AG04449 (cell line): ENCODE measurements at regions not wholly inside any gene's neighbourhood (a gene's known extent, or its start where the extent isn't known, plus 50 kb on each side); places are given as distances from the start of the nearest gene placed in this dataset.

Experiments used
- CTCF ChIA-PET: fragments of 350-600 bp; formaldehyde crosslinking; extraction: SDS; loops from one replicate; lab custom pipeline; 2021; ENCODE audit warnings: antibody characterized with exemption; lab: Yijun Ruan, JAX
- POLR2A ChIA-PET: fragments of 400-600, 350-600 bp; formaldehyde crosslinking; extraction: SDS; loops from one replicate; lab custom pipeline; 2020; ENCODE audit warnings: antibody characterized with exemption, inconsistent platforms; lab: Yijun Ruan, JAX
- DNase-seq: peaks from one replicate; pipeline ENCODE4 v3.0.0-alpha.2; 2010; ENCODE audit warnings: low read depth, low spot score
- H3K4me3 ChIP-seq: 2 replicates; pipeline ENCODE4 v1.5.1; 2011; ENCODE audit warnings: low read depth, mild to moderate bottlenecking, control low read depth, low read length
- CTCF ChIP-seq: IDR thresholded peaks from one replicate; pipeline ENCODE4 v1.5.1; 2011; ENCODE audit warnings: mild to moderate bottlenecking, moderate library complexity, low read length, control low read depth, inconsistent platforms; ENCODE audit not compliant: insufficient read depth; ENCODE audit errors: missing control alignments

GRCh38 chr18:24544949-24545348 is 84.5 kb downstream of the HRH4 start:
- ChIA-PET CTCF (no interaction called here), POLR2A (no interaction called here)
- no peak for TF ChIP-seq CTCF
- DNase-seq: no peak
- no peak overlapping the region for H3K4me3 ChIP-seq

GRCh38 chr18:24545651-24546050 is 85.2 kb downstream of the HRH4 start:
- no peak for DNase-seq
- ChIA-PET CTCF (interaction anchor here (1.3 to 2.2 kb wide), 2 partner anchors 22 to 181 kb away, joined by 3 to 8 read pairs; no protein-coding TSS in a partner anchor), POLR2A (no interaction called here)
- no peak overlapping the region for H3K4me3 ChIP-seq
- TF ChIP-seq CTCF: no peak

GRCh38 chr18:24546307-24546706 is 85.9 kb downstream of the HRH4 start:
- ChIA-PET CTCF (interaction anchor here (0.6 to 2.2 kb wide), 3 partner anchors 21 to 181 kb away, joined by 3 to 8 read pairs (median 3); no protein-coding TSS in a partner anchor), POLR2A (no interaction called here)
- TF ChIP-seq CTCF: no peak
- no peak for DNase-seq
- no peak overlapping the region for H3K4me3 ChIP-seq

- ChIA-PET POLR2A (no interaction called here), CTCF (no interaction called here)
- DNase-seq: no peak
- H3K4me3 ChIP-seq: no peak overlapping the region
- TF ChIP-seq CTCF: no peak
Observed at GRCh38 chr18:24548583-24548982, 88.1 kb downstream of the HRH4 start.

GRCh38 chr18:24552218-24552617 is 91.8 kb downstream of the HRH4 start:
- ChIA-PET CTCF (no interaction called here), POLR2A (no interaction called here)
- no peak for DNase-seq
- no peak overlapping the region for H3K4me3 ChIP-seq
- TF ChIP-seq CTCF: no peak

GRCh38 chr18:24553571-24554285 is 93.3 kb downstream of the HRH4 start:
- H3K4me3 ChIP-seq: no peak overlapping the region
- POLR2A ChIA-PET: no interaction called here
- CTCF ChIA-PET: interaction anchor here (0.8 kb wide), 1 partner anchor 15 kb away, joined by 3 read pairs; no protein-coding TSS in a partner anchor
- no peak for TF ChIP-seq CTCF
- no peak for DNase-seq
